AML-193 (cell line): ENCODE measurements at regions not wholly inside any gene's neighbourhood (a gene's known extent, or its start where the extent isn't known, plus 50 kb on each side); places are given as distances from the start of the nearest gene placed in this dataset.
"Not testable (repeated sequence)": the region's sequence is repeated elsewhere in the genome, so short reads cannot be mapped to it uniquely, and the experiment has no call there.

ENCODE experiments used
- DNase-seq, 2 experiments: peaks; one replicate each; lab custom pipeline; 2025; lab: John Stamatoyannopoulos, UW

DNA sequence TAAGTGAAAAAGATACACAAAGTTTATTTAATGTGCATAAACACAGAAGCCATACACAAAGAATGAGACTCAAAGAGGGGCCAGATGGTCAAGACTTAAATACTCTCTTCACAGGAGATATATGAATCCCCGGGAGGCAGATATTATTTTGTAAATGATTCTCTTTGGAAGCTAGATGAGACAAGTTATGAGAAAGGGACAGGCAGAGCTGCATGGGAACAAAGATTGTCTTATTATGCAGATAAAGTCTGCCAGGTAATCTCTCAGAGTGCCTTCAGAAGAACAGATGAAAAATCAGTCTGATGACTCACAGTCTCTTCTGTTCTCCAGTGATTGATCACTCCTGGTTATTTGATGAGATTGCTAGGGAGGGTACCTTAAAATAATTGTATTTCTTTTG, 89.0 kb downstream of the NAF1 start:
- no peak for DNase-seq

DNA sequence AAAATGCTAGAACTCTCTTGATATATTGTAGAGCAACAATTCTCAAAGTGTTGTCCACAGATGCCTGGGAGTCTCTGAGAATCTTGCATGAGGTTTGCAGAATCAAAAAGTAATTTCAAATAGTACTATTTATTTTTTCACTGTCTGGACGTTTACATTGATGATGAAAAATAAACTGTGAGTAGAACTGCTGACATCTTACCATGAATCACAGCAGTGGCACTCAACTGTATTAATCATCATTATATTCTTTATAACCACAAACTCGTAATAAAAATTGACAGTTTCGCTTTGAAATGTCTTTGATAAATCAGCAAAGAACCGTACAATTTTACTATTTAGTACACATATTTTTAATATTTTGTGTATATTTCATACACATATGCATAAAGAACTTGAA, 94.5 kb downstream of the NAF1 start:
- no peak for DNase-seq

DNA sequence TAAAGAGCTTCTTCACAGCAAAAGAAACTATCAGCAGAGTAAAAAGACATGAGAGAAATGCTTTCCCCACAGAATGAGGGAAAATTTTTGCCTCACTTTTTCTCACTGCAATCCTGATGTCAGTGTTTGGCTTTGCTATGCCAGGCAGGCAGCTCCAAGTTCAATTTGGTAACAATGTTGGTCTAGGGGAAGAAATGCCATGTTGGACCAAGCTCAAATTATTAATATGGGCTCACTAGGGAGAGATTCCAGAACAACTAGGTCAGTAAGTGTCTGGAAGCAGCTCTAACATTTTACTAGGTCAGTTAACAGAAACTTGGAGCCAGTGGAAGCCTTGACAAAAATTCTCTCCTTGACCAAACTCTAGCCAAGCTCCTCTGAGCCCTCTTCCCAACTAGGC, 95.4 kb downstream of the NAF1 start:
- no peak for DNase-seq

DNA sequence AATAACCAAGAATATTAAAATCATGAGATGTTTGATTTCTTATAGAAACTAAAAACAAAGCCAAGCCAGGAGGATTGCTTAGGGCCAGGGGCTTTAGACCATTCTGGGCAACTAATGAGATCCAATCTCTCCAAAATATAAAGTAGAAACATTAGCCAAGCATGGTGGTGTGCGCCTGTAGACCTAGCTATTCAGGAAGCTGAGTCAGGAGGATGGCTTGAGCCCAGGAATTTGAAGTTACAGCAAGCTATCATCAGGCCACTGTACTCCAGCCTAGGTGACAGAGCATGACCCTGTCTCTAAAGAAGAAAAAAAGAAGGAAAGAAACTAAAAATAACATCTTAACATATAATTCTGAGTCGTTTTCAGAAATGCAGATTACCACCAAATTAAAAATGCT, 96.7 kb downstream of the NAF1 start:
- no peak for DNase-seq

DNA sequence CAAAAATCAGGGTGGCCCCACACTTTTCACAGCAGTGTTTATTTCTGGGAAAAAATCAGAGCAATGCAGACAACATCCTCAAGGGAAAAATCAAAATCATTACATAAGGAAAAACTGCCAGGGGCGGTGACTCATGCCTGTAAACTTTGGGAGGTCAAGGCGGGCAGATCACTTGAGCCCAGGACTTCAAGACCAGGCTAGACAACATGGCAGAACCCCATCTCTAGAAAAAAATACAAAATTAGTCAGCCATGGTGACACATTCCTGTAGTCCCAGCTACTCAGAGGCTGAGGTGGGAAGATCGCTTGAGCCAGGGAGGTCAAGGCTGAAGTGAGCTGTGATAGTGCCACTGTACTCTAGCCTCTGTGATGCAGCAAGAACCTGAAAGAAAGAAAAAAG, 102.8 kb downstream of the NAF1 start:
- no peak for DNase-seq

DNA sequence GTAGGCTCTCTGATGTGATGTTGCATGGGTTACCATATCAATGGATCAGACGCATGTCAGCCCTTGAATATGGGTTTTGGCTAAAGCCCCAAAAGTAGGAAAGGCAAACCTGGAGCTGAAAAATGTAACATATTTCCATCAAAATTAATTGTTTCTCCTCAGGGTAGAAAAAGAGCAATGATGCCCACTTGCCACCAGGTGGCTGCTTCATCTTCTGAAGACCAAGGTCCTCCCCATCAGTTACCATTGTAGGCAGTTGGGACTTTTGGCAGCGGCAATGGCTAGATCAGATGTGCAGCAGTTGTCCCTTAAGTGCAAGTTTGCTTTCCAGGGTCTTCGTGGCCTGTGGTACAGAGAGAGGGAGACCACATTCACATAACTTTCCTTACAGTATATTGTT, 118.2 kb downstream of the NAF1 start:
- DNase-seq = peak; percentile 15 to 19

DNA sequence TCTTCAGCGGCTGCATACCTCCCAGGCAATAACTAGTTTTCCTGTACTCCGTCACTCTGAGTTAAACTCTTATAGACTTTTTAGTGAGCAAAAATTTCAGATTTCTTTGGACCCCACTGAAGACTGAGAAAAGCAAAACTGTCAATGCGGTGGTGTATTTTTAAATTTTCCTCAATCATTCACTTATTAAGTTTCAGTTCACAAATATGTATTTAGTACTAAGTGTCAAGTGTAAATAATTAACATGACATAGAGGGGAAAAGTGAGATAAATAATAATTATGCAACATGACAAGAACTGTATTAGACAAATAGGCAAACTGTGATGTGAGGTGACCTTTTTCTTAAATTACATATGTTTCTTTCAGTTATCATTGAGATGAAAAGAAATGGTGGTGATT, 124.4 kb downstream of the NAF1 start:
- no peak for DNase-seq

DNA sequence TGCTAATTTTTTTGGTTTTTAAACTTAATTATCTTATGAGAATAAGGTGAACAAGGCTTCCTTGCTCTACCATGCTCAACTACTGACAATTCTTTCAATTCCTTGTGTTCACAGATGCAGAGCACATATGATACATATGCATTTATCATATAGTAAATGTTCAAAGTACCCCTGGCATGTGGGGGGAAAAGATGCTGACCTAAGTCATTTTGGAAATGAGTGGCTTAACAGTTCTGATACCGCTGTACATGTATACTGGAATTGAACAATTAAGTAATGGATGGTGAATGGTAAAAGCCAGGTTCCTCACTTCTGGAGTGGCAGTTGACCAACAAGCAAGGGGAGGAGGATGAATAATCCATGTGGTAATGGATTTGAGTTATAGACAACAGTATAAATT, 149.6 kb downstream of the NAF1 start:
- no peak for DNase-seq

DNA sequence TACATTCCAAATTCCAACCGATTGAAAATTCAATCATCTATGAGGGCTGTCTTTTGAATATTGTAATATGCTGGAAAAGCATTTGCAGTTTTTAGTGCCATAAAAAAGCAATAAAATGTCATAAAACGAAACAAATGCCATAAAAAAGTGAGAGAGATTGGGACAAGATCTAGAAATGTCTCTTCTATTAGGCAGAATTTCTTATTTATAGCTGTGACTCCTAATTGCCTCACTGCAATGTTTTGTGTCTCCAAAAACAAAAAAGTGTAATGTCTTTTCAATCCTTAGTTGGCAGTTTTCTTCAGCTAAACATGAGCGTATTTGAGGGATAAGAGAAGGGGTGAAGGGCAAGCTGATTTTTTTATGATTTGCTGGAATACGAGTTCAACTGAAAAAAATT, 153.9 kb downstream of the NAF1 start:
- DNase-seq = no peak

DNA sequence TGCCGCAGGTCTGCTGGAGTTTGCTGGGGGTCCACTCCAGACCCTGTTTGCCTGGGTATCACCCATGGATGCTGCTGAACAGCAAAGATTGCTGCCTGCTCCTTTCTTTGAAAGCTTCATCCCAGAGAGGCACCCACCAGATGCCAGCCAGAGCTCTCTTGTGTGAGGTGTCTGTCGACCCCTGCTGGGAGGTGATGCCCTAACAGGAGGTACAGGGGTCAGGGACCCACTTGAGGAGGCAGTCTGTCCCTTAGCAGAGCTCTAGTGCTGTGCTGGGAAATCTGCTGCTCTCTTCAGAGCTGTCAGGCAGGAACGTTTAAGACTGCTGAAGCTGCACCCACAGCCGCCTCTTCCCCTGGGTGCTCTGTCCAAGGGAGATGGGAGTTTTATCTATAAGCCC, 162.7 kb downstream of the NAF1 start:
- DNase-seq = no peak

DNA sequence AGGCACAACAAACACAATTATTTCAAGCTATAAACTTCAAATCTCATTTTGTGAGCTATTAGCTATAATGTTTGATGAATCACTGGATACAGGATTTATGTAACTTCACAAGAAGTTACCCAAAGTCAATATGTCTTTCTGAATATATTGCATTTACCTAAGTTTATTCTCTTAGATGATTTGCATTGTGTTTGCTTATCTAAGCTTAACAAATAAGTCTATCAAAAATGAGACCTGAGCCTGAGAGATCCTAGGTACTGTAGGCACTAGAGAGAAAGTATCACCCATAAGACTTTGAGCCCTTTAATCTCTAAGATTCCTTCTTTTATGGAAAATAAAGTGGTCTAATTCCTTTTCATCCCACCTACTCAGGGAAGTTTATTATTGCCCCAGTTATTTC, 178.2 kb downstream of the NAF1 start:
- no peak for DNase-seq

DNA sequence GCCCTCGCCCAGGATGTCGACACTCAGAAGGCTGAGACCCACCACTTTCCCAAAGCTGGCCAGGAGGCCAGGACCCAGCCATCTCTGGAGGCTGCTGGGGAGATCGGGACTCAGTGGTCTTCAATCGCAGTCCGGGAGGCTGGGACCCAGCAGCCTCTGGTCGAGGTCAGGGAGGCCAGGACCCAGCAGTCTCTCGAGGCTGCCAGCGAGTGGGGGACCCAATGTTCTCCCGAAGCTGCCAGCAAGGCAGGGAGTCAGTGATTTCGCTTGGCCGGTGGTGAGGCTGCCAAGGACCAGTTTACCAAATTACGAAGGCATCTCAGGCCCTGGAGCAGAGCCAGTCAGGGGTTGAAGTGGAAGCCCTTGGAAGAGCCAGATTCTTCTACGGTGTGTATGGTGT, 181.6 kb downstream of the NAF1 start:
- DNase-seq = no peak

DNA sequence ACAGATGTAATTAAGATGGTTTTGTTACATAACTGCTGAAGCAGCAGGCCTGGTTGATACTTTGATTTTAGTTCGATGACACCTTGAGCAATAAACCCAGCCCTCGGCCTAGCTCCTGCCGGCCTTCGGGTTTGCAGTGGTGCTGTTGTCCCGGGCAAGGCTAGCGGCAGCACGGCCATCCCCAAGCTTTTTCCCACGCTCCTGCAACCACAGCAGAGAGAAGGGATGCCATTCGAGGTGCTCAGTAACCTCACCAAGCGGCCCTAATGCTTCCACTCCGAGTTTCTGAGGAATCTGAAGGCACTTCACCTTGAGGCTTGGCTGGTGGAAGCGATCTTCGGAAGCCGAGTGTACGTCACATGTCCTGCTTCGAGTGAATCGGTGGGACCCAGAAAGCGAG, 182.1 kb downstream of the NAF1 start:
- DNase-seq = no peak

DNA sequence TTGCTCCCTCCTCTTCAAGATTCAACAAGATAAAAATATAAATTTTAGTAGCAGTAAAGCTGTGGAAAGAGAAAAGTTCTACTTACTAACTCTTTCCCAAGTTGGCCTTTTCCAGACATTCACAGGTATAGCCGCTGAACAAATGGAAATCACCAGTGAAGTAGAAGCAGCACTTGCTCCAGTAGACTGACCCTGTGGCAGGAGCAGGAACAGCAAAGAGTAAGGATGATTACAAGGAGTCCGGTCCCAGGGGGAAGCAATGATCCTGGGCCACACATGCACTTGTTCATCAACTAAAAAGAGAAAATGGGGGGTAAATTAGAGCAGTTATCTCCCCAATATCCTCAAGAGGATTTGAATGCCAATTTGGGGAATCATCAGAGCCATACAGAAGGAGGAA, 184.9 kb downstream of the NAF1 start:
- no peak for DNase-seq

DNA sequence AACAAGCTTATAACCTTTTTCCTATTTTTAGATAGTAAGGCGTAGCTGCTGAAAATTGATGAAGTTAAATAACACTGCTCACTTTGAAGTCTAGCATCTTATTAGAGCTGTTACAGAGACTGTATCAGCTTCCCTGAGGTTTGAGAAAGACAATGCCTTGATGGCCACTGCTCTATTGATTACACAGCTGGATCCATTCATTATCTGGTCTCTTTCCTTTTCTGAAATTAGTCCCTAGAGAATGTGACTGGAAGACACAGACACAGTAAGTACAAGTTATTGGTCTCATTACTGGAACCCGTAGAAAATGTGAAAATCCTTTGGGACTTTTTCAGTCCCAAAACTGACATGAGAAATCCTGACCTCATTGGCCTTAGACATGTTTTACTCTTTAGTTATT, 188.3 kb downstream of the NAF1 start:
- no peak for DNase-seq

DNA sequence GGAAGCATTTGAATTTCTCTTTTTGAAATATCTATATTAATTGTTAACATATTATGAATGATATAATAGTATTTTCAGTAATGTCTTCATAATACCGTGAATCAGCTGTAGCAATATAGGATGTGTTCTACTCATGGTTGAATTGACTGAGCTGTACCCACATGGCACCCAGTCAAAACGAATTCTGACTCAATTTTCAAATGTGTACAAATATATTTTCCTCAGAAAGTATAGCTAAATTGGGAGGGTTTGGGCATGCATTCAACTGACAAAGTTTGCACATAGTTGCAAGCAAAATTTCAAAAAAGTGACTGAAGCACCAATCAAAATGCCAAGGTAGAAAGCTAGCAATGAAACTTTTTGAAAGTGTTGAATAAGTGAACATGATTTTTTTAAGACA, 188.9 kb downstream of the NAF1 start:
- DNase-seq = no peak

DNA sequence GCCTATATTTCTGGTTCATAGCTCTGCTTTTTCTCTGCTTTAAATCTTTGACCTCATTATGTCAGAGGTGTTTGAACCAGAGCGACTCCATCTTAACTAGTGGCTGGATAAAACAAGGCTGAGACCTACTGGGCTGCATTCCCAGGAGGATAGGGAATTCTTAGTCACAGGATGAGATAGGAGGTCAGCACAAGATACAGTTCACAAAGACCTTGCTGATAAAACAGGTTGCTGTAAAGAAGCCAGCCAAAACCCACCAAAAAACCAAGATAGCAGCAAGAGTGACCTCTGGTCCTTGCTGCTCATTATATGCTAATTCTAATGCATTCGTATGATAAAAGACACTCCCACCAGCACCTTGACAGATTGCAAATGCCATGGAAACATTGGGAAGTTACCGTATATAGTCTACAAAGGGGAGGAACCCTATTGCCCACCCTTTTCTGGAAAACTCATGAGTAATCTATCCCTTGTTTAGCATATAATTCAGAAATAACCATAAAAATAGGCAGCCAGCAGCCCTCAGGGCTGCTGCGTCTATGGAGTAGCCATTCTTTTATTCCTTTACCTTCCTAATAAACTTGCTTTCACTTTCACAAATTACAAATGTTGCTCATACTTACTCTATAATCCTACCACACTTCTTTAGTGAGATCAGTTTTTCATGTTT, 193.9 kb downstream of the NAF1 start:
- DNase-seq = no peak

DNA sequence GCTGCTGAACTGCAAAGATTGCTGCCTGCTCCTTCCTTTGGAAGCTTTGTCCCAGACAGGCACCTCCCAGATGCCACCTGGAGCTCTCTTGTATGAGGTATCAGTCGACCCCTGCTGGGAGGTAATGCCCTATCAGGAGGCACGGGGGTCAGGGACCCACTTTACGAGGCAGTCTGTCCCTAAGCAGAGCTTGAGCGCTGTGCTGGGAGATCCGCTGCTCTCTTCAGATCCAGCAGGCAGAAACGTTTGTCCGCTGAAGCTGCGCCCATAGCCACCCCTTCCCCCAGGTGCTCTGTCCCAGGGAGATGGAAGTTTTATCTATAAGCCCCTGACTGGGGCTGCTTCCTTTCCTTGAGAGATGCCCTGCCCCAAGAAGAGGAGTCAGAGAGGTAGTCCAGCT, 197.5 kb downstream of the NAF1 start:
- no peak for DNase-seq

DNA sequence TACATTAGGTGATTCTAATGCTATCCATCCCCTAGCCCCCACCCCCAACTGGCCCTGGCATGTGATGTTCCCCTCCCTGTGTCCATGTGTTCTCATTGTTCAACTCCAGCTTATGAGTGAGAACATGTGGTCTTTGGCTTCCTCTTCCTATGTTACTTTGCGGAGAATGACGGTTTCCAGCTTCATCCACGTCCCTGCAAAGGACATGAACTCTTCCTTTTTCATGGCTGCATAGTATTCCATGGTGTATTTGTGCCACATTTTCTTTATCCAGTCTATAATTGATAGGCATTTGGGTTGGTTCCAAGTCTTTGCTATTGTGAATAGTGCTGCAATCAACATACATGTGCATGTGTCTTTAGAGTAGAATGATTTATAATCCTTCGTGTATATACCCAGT, 200.7 kb downstream of the NAF1 start:
- DNase-seq = not testable (repeated sequence)

DNA sequence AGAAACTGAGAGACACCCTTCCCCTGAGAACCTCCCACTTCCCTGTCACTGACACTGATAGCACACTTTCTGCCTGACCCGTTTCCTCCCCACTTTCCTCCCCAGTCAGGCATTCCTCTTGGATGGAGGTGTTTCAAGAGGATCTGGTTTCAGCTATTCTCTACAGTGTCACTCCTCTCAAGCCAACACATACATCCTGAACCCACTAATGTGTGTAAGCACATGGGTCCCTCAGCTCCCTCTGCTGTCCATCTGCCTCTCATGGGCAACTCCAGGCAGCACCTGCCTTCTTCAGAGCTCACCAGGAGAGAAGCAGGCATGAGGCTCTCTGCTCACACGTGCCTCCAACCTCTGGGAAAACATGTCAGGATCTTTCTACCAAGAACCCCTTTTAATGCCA, 207.6 kb downstream of the NAF1 start:
- no peak for DNase-seq

DNA sequence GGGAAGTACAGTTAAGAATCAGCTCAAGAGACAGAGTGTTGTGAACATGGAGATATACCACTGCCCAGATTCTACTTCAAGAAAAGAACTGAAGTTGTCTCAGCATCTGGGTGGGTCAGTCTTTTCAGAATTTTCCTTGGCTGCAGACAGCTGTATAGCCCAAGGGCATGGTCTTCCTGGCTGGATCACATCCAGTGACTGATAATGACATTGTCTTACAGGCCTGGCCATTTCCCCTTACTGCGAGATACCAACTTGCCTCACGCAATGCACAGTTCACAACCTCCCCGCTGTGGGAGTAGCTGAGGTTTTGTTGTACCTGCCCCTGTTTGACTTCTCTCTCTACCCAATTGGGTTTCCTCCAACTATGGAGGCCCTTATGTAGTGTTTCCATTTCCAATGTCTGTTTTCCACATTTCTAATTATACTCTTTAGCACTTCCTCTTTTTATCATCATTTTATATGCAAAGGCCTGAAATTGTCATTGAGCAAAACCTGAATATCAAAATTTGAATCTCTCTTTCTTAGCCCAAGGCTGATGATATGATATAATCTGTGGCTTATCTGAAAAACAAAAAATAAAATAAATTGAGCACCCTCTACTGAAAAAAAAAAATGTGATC, 209.1 kb downstream of the NAF1 start:
- no peak for DNase-seq

DNA sequence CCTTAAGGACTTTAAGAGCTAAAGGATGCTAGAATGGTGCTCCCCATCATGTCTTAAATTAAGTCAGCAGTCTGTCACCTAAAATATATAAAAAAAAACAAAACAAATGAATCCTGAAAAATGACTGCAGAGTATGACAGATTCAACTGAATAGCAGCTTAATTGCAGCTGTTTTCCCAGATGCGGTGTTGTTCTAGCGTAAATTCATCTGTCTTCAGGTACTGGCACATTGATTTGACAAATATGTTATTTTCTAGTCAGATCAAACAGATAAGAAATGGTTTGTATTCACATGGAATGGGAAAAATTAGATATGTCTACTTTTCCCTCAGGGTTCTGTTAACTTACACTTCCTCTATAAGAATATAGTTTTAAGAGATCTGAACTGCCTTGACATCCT, 211.7 kb downstream of the NAF1 start:
- no peak for DNase-seq

DNA sequence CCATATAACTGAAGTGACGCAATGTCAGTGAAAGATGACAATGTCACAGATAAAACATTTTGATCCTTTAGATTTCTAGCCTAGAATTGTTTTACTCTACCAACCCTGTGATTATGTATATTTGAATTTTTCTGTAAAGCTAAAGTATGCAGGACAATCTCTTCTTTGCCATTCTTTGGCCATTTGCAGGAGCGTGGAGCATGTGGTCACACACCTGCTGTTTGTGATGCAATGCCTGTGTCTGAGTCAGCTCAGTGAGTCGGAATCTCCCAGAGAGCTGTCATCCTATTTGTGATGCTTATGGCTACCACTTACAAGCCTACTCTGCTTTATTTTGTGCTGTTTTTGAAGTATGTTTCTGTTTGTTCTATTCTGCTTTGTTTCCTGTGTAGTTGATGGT, 214.5 kb downstream of the NAF1 start:
- no peak for DNase-seq

DNA sequence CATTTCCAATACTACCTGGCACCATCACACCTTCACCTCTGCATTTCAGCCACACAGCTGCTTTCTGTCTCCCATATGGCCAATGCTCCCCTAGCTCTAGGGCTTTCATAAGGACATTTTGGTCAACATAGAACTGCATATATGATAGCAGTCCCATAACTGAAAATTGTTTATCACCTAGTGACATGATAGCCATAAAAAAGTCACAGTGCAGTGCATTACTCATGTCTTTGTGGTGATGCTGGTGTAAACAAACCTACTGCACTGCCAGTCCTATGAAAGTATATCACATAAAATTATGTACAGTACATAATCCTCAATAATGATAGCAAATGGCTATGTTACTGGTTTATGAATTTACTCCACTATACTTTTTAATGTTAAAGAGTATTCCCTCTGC, 221.0 kb downstream of the NAF1 start:
- no peak for DNase-seq
